ENCODE measurements at regions not wholly inside any gene's neighbourhood (a gene's known extent, or its start where the extent isn't known, plus 50 kb on each side); places are given as distances from the start of the nearest gene placed in this dataset.

DNA sequence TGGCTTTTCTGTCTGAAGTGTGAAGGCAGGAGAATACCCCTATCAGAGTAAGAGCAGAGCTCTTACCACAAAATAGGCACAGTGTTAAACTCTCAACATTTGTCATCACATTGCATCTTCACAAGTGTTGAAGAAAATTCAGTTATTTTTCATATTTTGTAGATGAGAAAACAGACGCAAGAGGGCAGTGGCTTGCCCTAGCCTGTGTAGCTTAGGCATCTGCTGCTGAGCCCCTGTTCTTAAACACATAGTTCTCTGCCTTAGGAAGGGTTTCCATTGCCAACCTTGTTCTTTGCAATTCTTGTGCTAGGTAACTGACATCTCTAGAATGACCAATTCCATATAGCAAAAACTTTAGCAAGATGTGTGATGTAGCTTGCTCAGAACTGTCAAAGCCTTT is 112.7 kb upstream of the RMDN2 start:
- no peak for DNase-seq

DNA sequence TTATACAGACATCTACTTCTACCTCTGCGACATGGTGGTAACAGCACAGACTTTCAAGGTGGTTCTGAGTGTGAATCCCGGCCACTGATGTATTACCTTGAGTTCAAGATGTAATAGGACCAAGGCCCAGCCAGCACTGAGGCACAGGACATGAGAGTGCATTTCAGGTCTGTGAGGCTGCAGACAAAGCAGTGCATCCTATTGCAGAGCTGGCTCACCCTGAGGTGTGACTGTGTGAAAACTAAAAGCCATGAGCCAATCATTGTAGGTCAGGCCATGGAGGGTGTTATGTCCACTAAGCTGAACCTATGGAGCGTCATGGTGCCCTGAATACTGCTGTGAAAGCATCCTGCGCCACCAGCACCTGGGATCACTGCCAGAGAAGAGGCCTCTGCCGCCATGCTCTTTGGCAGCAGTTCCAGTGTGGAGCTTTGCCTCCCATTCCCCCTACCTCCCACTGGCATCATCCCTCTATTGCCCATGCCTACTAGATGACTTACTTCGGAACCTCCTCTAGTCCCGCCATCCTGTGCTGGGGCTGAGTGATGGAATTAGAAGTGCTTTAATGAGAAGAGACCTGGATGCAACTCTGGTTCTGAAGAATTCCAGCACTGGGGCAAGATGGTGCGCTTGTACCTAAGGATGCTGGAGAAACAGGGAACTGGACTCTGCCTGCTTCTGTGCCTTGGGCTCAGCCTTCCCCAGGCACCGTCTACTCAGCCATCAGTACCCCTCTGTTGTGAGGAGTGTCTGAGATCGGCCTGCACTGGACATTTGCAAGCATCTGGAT is 112.0 kb upstream of the RMDN2 start:
- DNase-seq: no peak

DNA sequence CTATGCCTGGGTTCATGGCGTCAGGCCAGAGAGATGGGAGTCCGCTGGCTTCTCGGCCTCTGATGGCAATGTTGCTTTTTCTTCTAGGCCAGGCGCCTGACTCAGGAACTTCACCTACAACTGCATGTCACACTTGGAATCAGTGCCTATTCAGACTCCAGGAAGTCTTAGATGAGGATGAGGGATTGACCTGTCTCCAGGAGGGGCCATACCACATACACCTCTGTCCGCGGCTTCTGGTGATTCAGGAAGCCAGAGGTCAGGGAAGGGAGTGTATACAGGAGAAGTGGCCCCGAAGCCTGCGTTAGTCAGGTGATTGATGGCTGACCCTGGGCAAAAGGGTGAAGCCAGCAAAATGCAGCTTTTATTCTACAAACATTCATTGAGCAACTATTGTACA is 109.1 kb upstream of the RMDN2 start:
- DNase-seq: no peak

DNA sequence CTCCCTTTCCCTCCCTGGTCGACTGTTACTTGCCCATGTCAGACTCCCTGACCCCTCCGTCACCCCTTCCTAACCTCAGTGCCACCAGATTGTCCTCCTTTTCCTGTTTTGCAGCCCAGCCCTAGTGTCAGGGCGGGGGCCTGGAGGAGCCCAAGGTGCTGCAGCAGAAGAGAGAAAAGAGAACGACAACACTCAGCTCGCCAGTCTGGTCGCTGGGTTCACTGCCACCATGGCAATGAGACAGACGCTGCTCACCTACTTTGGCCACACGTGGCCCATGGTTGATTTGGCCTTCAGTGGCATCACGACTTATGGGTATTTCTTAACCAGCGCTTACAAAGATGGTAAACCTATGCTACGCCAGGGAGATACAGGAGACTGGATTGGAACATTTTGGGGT is 108.4 kb upstream of the RMDN2 start:
- no peak for DNase-seq

DNA sequence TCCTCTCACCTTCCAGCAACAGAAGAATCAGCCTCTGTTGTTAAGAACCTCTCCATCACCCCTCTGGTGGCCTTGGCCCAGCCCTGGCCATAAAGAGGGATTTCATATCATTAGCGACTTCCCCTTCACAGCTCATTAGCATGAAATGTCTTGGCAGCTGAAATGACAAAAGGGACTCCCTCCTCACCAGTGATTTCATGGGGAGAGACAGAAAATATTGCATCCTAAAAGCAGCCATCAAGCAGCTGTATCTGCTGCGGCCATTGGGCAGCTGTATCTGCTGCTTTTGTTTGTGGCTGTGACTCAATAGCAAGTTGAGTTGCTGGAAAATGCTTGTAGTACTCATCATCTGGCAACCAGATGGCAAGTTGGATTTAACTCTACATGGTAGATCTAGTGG is 105.9 kb upstream of the RMDN2 start:
- peak; percentile 16 for DNase-seq

DNA sequence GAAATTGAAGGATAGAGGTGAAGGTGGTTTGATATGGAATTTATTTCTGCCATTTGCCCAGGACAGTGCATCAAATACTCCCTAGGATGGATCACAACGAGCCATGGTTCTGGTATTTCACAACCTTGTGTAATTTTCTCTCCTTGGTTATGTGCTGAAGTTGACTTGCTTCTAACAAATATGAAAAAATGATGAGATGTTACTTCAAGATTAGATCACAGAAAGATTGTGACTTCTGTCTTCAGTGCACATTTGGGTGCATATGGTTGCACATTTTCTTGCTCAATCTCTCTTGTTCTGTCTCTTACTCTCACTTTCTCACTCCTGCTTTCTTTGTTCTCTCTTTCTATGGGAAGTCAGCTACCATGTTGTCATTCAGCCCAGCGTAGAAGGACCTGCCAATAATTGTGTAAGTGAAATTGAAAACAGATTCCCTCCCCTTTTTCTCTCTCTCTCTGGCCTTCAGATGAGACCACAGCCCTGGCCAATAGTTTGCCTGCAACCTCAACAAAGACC is 104.6 kb upstream of the RMDN2 start:
- DNase-seq: no peak

DNA sequence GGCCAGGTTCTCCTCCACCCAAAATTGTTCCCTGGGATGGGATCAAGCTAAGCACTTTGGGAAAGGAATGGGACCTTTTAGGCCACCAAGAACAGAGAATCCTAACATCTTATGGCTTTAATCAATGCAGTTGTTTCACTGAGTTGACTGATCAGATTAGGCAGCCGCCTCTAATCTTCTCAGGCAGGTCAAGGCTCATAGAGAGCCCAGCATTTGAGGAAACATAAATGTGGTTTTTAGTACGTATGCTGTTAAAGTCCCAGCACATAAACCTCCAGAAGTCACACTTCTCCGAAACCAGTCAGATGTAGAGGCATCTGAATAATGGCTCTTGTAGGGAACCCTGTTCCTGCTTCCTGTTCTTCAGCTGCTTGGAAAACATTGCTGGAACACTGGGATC is 99.5 kb upstream of the RMDN2 start:
- no peak for DNase-seq

DNA sequence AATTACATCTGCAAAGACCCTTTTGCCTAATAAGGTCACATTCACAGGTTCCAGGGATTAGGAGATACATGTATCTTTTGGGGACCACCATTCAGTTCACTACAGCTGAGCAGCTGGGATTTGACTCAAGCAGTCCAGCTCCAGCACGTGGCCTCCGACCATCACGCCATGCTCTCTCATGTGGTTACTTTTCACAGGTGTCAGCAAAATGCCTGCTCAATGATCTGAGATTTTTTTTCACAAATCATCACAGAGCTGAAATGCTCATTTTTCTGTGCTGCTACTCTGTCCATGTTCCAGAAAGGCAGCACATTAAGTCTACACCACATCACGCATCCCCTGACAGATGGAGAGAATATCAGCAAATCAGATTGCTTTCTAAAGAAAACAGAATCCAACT is 98.5 kb upstream of the RMDN2 start:
- no peak for DNase-seq

DNA sequence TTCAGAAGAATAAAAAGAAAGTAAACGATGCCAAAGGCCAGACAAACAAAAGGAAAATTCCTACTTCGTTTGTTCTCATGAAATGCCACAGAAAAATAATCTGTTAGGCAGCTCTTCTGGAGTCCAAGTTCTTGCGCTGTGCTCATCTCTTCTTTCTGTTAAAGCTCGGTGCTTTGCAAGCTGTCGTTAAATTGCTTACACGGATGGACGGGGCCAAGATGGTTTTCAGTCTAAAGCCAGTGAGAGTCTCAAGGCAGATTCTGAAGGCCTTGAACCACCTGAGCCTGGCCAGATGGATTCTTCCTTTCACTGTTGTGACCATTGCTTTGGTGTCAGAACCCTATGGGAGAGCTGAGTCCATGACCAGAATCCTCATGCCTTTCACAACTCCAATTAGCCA is 97.6 kb upstream of the RMDN2 start:
- no peak for DNase-seq

DNA sequence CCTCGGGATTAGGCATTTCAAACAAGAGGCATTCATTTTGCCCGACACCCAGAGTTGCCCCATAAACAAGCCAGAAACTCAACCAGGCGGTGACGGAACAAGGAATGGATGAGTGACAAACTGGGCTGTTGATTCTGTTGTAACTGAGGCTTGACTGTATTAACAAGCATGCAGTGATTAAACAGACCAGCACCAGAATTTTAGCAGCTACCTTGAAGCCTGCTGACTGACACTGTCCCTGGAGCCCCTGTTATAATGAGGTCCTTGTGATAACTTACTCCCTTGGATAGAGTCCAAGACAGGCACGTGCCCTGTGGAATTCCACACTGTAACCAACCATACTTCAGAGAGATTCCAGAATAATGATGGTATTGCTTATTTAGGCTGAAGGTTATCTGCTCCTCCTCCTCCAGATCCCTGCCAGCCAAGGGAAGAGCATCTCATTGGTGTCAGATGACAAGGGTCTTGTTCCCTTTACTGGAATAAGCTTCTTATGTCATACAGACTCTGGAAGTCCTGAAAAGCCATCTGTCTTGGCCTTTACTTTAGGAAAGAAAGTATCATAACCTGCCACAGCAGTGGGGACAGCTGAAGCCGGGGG is 97.1 kb upstream of the RMDN2 start:
- peak; percentile 54 for DNase-seq

DNA sequence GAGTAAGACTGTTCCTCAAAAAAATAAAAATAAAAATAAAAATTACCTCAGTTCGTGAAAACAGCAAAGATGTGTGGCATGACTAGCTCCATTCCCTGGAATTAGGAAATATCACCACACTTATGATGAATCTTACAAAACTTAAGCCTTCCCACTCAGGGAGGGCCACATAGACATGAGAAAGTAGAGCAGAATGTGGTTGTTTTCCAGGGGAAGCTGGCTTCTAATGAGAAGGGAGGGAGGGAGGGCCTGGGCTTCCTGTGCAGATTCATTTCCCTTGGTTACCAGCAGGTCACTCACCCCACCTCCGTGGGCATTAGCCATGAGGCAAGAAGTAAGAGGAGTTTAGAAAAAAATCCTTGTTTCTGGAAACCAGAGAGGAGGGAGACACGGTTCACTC is 95.9 kb upstream of the RMDN2 start:
- no peak for DNase-seq

DNA sequence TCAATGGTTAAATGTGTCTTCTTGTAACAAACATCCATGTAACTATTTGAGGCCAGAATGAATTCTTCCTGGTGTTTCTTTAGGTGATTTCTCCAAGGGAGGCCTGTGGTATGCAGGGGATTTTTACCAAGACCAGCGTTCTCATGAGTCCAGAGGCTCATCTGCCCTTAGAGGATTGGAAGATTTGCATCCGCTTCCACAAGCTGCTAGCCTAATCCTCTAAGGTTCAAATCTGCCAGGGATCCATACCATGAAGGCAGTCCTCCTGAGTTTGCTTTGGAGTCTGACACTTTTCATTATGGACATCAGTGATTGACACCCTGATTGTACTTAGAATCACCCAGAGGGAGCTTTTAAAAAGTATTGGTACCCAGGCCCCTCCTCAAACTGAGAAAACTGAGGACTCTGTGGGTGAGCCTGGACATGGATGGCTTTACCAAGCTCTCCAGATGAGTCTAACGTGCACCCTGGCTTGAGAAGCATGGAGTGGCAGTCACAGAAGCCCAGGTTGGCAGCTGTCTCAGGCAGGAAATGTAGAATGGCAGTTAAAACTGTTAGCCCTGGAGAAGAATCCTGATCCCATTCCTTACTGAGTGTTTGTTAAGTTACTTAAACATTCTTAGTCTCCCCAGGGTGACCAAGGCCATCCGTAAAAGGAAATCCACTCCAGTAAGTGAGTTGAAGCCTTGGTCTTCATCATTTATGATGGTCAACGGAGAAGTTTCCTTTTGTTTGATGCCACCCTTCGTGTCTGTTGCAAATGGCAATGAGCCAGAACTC is 95.3 kb upstream of the RMDN2 start:
- peak; percentile 19 for DNase-seq

DNA sequence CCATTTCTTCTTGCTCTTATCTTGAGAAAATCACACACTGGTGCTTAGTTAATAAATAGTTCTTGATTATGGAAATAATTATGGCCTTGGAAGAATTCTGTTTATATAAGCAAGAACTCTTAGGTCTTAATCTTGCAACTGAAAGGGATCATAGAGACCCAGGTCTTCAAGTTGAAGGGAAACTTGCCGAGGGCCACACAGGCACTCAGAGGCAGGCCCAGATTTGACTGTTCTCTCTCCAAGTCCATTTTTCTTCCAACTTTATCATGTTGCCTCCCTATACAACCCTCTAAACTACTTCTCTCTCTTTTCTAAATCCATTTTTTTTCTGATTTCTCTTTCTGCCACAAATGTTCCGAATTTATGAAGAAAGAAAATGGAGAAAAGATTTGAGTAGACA is 94.5 kb upstream of the RMDN2 start:
- no peak for DNase-seq

DNA sequence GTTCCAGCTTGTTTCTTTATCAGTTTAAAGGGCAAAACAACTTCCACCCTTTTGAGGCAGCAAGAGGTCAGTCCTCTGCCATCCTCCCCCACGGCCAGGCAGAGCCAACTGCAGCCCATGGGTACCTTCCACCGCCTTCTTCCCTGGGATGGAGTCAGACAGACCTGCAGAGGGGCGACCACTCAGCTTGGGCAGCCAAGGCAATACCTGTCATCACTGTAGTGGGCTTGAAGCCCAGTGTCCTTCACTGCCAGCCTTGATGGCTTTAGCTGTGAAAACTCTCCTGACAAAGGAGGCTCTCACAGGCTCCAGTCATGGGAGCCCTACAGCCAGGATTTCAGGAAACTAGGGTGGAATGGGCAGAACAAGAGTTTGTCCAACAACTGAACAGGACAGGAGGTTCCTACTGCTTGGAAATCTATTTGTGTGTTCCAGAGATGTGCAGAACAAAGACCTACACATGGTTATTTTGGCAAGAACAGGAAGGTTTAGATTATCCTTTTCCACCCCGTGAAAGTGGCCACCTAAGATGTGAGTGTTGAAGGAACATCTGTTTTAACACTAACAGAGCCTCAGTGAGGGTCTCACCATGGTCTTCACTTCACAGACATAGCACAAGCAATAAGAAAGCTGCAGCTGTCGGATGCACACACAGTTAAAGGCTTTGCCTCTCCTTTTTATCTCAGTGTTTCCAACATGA is 93.9 kb upstream of the RMDN2 start:
- DNase-seq: no peak

DNA sequence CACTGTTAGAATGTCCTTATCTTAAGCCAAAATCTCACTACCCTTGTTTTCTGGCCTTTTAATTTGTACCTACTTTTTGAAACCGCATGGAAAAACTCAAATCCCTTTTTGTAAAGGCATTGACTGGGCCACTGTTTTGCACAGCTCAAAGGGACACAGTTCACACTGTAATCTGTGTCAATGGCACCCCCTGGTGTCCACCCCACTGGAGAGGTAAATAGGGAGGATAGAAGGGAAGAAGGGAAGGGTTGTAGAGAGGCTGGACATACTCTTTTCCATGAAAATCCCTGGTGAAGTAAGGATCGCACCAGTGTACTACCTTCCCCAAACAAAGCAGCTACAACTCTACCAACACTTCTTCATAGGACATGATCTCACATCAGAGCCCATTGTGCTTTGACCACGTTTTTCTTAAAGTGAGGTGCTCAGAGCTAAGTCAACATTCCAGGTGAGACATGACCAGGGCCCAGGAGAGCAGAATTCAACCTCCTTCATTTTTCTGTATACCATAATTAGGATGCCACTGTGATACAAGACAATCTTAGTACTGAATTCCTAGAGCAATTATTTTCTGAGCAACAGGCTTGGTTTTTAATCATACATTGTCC is 92.4 kb upstream of the RMDN2 start:
- DNase-seq: peak; percentile 62

DNA sequence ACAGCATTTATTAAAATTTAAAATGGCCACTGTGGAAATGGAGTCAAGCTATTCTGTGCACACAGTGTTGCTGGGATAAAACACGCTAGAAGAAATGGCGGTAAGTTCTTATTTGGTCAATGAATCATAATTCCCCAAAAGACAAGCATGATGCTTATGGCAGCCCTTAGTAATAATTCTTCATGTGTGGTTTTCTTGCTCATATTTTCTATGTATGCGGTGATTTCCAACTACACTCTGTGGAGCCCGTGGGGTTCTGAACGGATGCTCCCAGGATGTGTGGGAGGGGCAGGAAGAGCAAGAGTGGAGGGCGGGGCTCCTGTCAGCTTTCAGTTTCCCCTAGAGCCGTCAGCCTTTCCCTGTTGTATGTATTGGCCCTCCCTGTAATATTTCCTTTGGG is 91.7 kb upstream of the RMDN2 start:
- no peak for DNase-seq

DNA sequence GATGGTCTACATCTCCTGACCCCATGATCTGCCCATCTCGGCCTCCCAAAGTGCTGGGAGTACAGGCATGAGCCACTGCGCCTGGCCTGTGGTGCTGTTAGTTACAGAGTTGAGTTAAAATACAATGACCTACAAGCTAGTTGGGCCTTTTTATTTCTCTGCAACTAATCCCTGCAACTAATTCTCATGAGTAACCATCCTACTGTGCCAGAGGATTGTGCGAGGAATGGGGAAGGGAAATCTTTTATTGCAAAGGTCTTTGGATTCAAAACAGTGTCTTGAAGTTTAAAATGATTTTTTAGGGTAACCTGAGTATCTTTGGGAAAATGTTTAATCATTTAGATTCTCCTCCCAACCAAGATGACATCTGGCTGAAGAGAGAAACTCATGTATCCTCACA is 88.8 kb upstream of the RMDN2 start:
- no peak for DNase-seq

DNA sequence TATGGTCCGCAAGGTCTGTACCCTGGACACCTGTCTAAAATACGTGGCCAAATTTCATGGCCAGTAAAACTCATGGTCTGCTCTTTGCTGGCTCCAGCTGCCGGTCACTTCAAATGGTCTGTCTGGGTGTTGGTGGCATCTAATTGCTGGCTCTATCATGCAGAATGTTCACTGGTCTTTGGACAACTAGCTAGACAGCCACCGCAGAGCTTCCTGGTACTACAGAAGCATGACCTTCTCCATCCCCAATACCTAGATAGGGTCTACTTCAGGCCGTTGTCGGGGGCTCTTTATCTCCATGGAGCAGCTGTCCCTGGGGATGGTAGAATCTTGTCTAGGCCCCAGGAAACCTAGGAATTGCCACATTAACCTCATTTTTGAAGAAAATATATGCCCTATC is 88.4 kb upstream of the RMDN2 start:
- no peak for DNase-seq

DNA sequence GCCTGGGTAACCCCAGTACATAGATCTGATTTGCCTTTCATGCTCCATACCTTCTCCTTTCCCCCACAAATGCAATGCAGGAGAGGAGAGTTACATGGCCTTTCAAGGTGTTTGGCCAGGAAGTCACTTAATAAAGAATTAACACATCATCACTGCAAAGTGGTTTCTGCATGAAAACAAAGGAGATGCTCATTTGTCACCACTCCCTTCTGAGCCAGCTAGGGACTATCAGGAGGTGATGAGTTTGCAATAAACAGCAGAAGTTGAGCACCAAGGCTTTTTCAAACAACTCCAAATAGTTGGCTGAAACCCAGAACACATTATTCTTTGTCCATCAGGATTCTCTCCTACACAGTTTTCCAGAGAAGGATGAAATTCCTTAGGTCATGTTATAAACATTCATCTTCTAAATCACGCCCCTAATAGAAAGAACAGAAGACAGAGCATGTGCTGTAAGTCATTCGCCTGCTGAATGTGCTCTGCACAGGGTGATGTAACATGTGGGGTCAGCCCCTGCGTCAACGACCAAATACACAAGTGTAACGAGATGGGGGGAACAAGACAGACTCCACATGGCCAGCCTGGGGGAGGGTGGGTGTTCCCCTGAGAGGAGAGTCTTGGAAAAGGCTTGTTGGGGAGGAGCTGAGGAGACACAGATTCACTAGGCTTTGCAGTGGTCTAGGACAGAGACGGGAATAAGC is 87.3 kb upstream of the RMDN2 start:
- DNase-seq: no peak

DNA sequence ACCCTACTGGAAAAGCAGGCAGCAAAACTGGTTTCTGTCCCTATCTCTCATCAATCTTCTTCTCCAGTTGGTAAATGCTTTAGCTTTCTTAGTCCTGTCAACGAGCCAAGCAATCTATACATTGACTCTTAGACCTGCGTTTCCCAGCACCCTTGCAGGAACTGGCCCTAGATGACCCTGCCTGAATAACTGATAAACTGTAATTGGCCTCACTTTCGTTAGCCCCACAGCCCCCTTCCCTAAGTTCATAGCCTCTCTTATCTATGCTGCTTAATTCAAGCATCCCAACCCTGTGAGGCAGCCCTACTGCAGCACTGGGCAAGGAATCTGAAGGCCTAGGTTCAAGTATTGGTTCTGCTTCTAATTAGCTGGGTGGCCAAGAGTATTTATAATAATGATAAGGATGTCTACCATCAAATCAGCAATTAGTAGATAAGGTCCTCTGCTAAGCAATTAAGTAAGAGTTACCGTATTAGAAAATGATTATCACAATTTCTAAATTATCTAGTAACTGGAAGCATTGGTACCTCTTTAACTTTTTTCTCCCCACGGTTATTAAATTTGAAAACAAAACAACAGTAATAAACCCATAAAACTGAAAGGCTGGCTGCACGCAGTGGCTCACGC is 86.4 kb upstream of the RMDN2 start:
- DNase-seq: no peak

DNA sequence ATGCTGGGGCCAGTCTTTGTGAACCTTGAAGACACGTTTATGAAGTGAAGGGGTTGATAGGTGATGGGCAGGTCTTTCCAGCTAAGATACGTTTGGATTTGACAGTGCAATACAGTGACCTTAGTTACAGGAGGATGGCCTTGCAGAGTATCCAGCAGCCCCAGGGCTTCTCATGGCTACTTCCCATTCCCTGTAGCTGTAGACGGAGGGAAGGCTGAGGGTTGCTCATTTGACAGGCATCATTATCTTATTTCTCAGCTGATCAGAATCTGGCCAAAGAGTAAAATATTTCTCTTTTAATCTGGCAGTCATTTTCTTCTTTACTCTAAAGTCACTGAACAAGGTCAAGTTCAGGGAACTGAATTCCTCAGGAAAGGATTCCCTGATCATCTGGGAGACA is 85.1 kb upstream of the RMDN2 start:
- no peak for DNase-seq
